Muscle layer of colon (tissue), 2 donors: ENCODE measurements at regions not wholly inside any gene's neighbourhood (a gene's known extent, or its start where the extent isn't known, plus 50 kb on each side); places are given as distances from the start of the nearest gene placed in this dataset.

Experiments used
- H3K27ac ChIP-seq: one replicate; pipeline ENCODE4 v1.7.0; 2013; ENCODE audit warnings: low read depth, mild to moderate bottlenecking, low read length, moderate library complexity
- H3K27me3 ChIP-seq, 2 donors: one replicate each; pipeline ENCODE4 v1.7.0; 2013; ENCODE audit warnings: low read length in 2 of 2, mild to moderate bottlenecking in 2 of 2; ENCODE audit not compliant: insufficient read depth in 2 of 2, control insufficient read depth in 1 of 2
- H3K36me3 ChIP-seq: one replicate; pipeline ENCODE4 v1.7.0; 2013; ENCODE audit warnings: mild to moderate bottlenecking, low read length; ENCODE audit not compliant: insufficient read depth
- H3K4me1 ChIP-seq: one replicate; pipeline ENCODE4 v1.7.0; 2013; ENCODE audit warnings: mild to moderate bottlenecking, low read length; ENCODE audit not compliant: insufficient read depth
- H3K4me3 ChIP-seq, 2 donors: one replicate each; pipeline ENCODE4 v1.7.0; 2013; ENCODE audit warnings: low read length in 2 of 2, low read depth in 1 of 2, mild to moderate bottlenecking in 1 of 2, moderate library complexity in 1 of 2
- H3K9ac ChIP-seq: one replicate; pipeline ENCODE4 v1.7.0; 2013; ENCODE audit warnings: low read length
- H3K9me3 ChIP-seq: one replicate; pipeline ENCODE4 v1.7.0; 2013; ENCODE audit warnings: mild to moderate bottlenecking, low read length
- donor health status: abdominal sarcoma.
- donor health status: Adenocarcinoma of cecum.

- Histone ChIP-seq H3K4me1 (no peaks in the 10 kb centered on the region), H3K27me3 (no peaks in the 10 kb centered on the region), H3K36me3 (no peaks in the 10 kb centered on the region), H3K4me3 (no peak overlapping the region), H3K9ac (no peak overlapping the region), H3K27ac (no peak overlapping the region), H3K9me3 (no peaks in the 10 kb centered on the region)
These were observed 87.4 kb upstream of the GK2 start for GRCh38 chr4:79495447-79495846.

GRCh38 chr4:79492148-79492547 is 84.1 kb upstream of the GK2 start:
- no peak overlapping the region for H3K4me3 ChIP-seq
- H3K9me3 ChIP-seq: no peaks in the 10 kb centered on the region
- H3K9ac ChIP-seq: no peak overlapping the region
- no peak overlapping the region for H3K27ac ChIP-seq
- no peaks in the 10 kb centered on the region for H3K36me3 ChIP-seq
- H3K4me1 ChIP-seq: no peaks in the 10 kb centered on the region
- no peaks in the 10 kb centered on the region for H3K27me3 ChIP-seq

GRCh38 chr4:79489506-79489905 is 81.5 kb upstream of the GK2 start:
- Histone ChIP-seq H3K27ac (no peak overlapping the region), H3K9ac (no peak overlapping the region), H3K27me3 (no peaks in the 10 kb centered on the region), H3K4me1 (no peaks in the 10 kb centered on the region), H3K36me3 (no peaks in the 10 kb centered on the region), H3K4me3 (no peak overlapping the region), H3K9me3 (no peaks in the 10 kb centered on the region)

- no peak overlapping the region for H3K4me3 ChIP-seq
- H3K9me3 ChIP-seq: no peaks in the 10 kb centered on the region
- no peaks in the 10 kb centered on the region for H3K27me3 ChIP-seq
- H3K27ac ChIP-seq: no peak overlapping the region
- H3K4me1 ChIP-seq: no peaks in the 10 kb centered on the region
- H3K36me3 ChIP-seq: no peaks in the 10 kb centered on the region
- H3K9ac ChIP-seq: no peak overlapping the region
These were observed 68.2 kb upstream of the GK2 start for GRCh38 chr4:79476196-79476595.

- Histone ChIP-seq H3K27ac (no peak overlapping the region), H3K4me3 (no peak overlapping the region), H3K27me3 (no peaks in the 10 kb centered on the region)
These were observed 65.4 kb upstream of the GK2 start for GRCh38 chr4:79473439-79473724.

GRCh38 chr4:79472693-79473438 is 64.8 kb upstream of the GK2 start:
- Histone ChIP-seq H3K27me3 (no peaks in the 10 kb centered on the region), H3K9me3 (no peaks in the 10 kb centered on the region), H3K4me3 (no peak overlapping the region), H3K27ac (no peak overlapping the region), H3K9ac (no peak overlapping the region), H3K36me3 (no peaks in the 10 kb centered on the region), H3K4me1 (no peaks in the 10 kb centered on the region)

More at GRCh38 chr4:79473439-79473724, 65.4 kb upstream of the GK2 start:
- H3K36me3 ChIP-seq: no peaks in the 10 kb centered on the region
- H3K9me3 ChIP-seq: no peaks in the 10 kb centered on the region
- no peak overlapping the region for H3K9ac ChIP-seq
- H3K4me1 ChIP-seq: no peaks in the 10 kb centered on the region

- Histone ChIP-seq H3K4me1 (no peaks in the 10 kb centered on the region), H3K27me3 (no peaks in the 10 kb centered on the region), H3K27ac (no peak overlapping the region), H3K9ac (no peak overlapping the region), H3K9me3 (no peaks in the 10 kb centered on the region), H3K36me3 (no peaks in the 10 kb centered on the region), H3K4me3 (no peak overlapping the region)
These were observed 64.0 kb upstream of the GK2 start for GRCh38 chr4:79472036-79472435.

- H3K27me3 ChIP-seq: no peaks in the 10 kb centered on the region
These were observed 63.3 kb upstream of the GK2 start for GRCh38 chr4:79471309-79471708.

GRCh38 chr4:79467246-79467932 is 59.4 kb upstream of the GK2 start:
- H3K9me3 ChIP-seq: no peaks in the 10 kb centered on the region
- H3K9ac ChIP-seq: no peak overlapping the region
- peaks cover 7% of the 10 kb centered on the region for H3K4me1 ChIP-seq
- H3K36me3 ChIP-seq: no peaks in the 10 kb centered on the region
- no peaks in the 10 kb centered on the region for H3K27me3 ChIP-seq
- no peak overlapping the region for H3K4me3 ChIP-seq
- H3K27ac ChIP-seq: no peak overlapping the region

More at GRCh38 chr4:79471309-79471708, 63.3 kb upstream of the GK2 start:
- H3K9ac ChIP-seq: no peak overlapping the region
- H3K36me3 ChIP-seq: no peaks in the 10 kb centered on the region
- H3K4me3 ChIP-seq: no peak overlapping the region
- H3K4me1 ChIP-seq: peaks cover 5% of the 10 kb centered on the region
- H3K27ac ChIP-seq: no peak overlapping the region
- no peaks in the 10 kb centered on the region for H3K9me3 ChIP-seq

- Histone ChIP-seq H3K27me3 (no peaks in the 10 kb centered on the region), H3K27ac (no peak overlapping the region), H3K4me1 (peaks cover 7% of the 10 kb centered on the region), H3K9ac (no peak overlapping the region), H3K36me3 (no peaks in the 10 kb centered on the region), H3K9me3 (no peaks in the 10 kb centered on the region), H3K4me3 (no peak overlapping the region)
These were observed 58.6 kb upstream of the GK2 start for GRCh38 chr4:79466621-79467020.
